GM12874 (cell line): ENCODE measurements at regions not wholly inside any gene's neighbourhood (a gene's known extent, or its start where the extent isn't known, plus 50 kb on each side); places are given as distances from the start of the nearest gene placed in this dataset.

ENCODE experiments used
- TF ChIP-seq, protein P1 (sequence below): IDR thresholded peaks from 2 replicates; pipeline ENCODE4 v1.5.1; 2011; ENCODE audit warnings: low read depth, mild to moderate bottlenecking, control low read depth, low read length, moderate library complexity; ENCODE audit not compliant: insufficient read depth

DNA sequence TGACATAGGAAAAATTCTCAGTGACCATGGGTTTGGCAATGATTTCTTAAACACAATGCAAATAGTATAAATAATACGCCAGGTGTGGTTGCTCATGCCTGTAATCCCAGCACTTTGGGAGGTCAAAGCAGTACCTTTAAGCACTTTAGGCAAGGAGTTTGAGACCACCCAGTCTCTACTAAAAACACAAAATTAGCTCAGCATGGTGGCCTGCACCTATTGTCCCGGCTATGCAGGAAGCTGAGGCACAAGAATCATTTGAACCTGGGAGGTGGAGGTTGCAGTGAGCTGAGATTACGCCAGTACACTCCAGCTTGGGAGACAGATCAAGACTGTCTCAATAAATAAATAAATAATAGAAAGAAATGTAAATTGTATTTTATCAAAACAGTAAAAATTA is 356.5 kb upstream of the SLITRK6 start:
- TF ChIP-seq, protein P1, sequence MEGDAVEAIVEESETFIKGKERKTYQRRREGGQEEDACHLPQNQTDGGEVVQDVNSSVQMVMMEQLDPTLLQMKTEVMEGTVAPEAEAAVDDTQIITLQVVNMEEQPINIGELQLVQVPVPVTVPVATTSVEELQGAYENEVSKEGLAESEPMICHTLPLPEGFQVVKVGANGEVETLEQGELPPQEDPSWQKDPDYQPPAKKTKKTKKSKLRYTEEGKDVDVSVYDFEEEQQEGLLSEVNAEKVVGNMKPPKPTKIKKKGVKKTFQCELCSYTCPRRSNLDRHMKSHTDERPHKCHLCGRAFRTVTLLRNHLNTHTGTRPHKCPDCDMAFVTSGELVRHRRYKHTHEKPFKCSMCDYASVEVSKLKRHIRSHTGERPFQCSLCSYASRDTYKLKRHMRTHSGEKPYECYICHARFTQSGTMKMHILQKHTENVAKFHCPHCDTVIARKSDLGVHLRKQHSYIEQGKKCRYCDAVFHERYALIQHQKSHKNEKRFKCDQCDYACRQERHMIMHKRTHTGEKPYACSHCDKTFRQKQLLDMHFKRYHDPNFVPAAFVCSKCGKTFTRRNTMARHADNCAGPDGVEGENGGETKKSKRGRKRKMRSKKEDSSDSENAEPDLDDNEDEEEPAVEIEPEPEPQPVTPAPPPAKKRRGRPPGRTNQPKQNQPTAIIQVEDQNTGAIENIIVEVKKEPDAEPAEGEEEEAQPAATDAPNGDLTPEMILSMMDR = no peak

DNA sequence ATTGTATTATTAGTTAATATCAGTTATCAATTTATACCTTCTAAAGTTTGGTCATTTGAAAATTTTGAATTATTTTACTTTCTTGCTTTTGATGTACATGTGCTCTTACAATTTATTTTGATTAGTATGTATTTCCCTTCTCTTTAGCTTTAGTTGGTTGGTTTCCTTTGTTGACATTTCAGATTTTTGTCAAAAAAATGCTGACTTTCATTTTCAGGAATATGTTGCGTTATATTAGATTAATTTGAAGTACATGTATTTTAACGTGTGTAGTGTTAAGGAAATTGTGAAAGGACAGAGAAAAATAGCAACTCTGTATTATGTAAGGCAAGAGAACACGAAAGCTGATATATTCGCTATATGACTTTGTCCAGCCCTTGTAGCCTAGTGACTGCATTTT is 342.9 kb upstream of the SLITRK6 start:
- TF ChIP-seq, protein P1 = no peak

DNA sequence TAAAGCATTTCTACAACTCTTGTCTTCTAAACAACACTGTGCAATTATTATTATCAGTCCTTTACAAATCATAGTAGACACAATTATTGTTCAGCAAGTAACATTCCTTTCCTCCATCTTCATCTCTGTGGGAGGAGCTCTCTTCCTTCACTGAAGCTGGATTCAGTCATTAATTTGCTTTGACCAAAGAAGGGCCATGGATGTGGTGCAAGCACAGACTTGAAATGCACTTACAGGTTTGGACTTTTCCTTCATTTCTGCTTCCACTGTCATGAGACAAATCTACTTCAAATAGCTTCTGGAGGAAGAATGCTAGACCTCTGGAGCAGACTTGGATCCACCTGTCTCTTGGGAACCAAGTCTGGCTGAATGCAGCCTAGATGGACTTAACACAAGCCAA is 336.6 kb upstream of the SLITRK6 start:
- TF ChIP-seq, protein P1 = no peak

DNA sequence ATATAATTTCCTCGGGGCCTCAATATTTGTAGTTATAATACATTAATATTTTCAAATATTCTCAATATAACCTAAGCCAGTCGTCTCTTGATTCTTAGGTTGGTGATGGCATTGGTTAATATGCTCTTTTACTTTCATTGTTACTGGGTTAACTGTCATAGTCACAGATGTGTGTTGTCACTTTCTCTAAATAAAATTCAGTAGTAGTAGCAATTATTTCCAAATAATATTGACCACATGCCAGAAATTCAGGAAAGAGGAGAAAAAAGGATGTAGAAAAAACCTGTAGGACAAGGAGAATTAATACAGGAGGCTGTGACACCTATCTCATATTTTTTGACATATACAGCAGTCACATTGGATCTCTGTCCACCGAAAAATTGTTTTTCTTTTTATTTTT is 322.7 kb upstream of the SLITRK6 start:
- TF ChIP-seq, protein P1 = no peak

DNA sequence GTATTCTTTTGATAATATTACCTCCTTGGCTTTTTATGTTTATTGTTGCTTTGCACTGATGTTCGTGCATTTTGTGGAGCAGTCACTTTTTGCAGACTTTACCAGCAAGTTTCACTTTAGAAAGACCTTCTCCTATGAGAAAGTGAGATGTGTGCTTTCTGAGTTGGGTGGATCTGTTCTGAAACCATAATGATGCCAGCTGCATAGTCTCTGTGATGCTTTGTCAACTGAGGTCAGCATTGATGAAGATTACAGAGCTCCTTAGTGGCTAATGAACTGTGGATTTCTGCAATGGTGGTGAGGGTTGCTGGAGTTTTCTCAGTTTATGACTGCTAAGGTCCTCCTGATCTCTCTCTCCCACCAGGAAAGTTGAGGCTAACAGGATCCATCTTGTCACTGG is 309.9 kb upstream of the SLITRK6 start:
- TF ChIP-seq, protein P1 = no peak

DNA sequence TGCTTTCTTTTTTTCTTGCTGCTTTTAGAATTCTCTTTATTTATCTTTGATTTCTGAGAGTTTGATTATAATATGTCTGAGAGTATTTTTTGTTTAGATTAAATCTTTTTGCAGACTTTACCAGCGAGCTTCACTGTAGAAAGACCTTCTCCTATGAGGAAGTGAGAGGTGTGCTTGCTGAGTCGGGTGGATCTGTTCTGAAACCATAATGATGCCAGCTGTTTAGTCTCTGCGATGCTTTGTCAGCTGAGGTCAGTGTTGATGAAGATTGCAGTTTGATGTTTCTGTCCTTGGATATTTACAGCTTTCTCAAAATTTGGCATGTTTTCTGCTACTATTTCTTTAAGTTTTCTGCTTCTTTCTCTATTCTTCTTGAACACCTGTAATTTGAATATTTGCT is 309.1 kb upstream of the SLITRK6 start:
- TF ChIP-seq, protein P1 = no peak

DNA sequence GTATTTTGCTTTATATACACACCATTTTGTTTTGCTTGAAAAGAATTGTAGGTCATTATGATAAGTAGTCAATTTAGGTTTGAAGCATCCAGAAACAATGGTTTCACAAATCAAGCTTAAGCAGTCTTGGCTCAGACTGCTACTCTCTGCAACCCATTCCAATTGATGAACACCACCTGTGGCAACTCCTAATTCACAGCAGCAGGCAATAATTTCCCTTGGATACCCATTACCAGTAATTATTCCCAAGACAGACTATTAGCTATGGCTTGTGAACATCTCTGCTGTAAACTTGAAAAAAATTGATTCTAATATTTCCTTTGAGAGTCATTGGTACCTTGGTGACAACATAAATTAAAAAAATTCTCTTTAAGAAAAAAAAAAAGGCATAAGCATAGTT is 299.3 kb upstream of the SLITRK6 start:
- TF ChIP-seq, protein P1 = no peak

DNA sequence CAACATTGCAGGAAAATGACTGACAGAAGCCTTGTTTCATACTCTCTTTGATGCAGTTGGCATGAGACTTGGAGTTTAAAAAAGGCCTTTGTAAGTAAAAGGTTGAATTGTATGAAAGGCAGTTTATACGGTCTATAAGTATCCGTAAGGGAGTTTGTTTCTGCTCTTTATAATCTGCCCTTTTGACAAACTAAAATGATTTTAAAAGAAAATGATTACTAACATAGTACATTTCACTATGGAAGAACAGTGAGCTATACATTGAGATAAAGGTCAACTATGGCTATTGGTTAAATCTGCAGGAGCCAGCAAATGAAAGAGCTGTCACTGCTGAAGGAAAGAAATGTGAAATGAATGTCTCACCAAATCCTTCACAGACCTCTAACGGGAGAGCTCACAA is 296.1 kb upstream of the SLITRK6 start:
- TF ChIP-seq, protein P1 = no peak
